ENCODE measurements at regions not wholly inside any gene's neighbourhood (a gene's known extent, or its start where the extent isn't known, plus 50 kb on each side); places are given as distances from the start of the nearest gene placed in this dataset.

- TF ChIP-seq, protein P1, sequence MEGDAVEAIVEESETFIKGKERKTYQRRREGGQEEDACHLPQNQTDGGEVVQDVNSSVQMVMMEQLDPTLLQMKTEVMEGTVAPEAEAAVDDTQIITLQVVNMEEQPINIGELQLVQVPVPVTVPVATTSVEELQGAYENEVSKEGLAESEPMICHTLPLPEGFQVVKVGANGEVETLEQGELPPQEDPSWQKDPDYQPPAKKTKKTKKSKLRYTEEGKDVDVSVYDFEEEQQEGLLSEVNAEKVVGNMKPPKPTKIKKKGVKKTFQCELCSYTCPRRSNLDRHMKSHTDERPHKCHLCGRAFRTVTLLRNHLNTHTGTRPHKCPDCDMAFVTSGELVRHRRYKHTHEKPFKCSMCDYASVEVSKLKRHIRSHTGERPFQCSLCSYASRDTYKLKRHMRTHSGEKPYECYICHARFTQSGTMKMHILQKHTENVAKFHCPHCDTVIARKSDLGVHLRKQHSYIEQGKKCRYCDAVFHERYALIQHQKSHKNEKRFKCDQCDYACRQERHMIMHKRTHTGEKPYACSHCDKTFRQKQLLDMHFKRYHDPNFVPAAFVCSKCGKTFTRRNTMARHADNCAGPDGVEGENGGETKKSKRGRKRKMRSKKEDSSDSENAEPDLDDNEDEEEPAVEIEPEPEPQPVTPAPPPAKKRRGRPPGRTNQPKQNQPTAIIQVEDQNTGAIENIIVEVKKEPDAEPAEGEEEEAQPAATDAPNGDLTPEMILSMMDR (IDR thresholded peaks at IDR 0.05; ENCODE audit: borderline replicate concordance, extremely low read depth, low read length, poor library complexity, severe bottlenecking), result peak; percentile 38
- TF ChIP-seq EZH2 (IDR thresholded peaks at IDR 0.05; ENCODE audit: borderline replicate concordance, low read depth, low read length, severe bottlenecking), result no peak
These were observed 254.9 kb downstream of the DLEU7 start for GRCh38 chr13:50588491-50589130.
